IPS-11a (cell line): ENCODE measurements at regions not wholly inside any gene's neighbourhood (a gene's known extent, or its start where the extent isn't known, plus 50 kb on each side); places are given as distances from the start of the nearest gene placed in this dataset.

ENCODE experiments used
- H3K4me3 ChIP-seq: one replicate; pipeline ENCODE4 v1.5.1; 2013; ENCODE audit warnings: low read depth, low read length, control low read depth

DNA sequence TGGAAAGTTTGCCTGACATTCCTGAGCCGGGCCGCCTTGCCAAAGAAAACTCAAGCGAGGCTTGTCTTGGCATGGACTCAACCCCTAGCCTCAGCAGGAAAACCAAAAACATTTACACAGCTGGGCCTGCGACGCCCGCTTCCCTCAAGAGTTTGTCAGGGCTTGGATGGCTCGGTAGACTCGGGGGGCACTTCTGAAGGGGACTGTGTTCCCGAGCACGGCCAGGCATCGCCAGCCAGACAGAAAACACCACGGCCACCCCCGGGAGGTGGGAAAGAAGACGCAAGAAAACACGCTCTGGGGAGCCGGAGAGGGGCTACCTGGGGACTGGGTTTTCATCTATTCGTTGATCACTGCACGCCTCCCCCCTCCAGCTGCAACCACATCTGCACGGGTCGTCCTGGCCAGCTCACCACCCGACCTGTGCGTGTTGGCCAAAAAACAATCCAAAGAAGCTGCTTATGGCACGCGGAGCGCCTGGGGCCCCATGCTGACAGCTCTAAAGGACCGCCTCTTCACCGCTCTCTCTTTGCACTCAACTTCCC lies 380.7 kb downstream of the MN1 start:
- no peak overlapping the region for H3K4me3 ChIP-seq

GRCh38 chr22:27422442-27422841 lies 379.1 kb downstream of the MN1 start:
- H3K4me3 ChIP-seq = no peak overlapping the region

DNA sequence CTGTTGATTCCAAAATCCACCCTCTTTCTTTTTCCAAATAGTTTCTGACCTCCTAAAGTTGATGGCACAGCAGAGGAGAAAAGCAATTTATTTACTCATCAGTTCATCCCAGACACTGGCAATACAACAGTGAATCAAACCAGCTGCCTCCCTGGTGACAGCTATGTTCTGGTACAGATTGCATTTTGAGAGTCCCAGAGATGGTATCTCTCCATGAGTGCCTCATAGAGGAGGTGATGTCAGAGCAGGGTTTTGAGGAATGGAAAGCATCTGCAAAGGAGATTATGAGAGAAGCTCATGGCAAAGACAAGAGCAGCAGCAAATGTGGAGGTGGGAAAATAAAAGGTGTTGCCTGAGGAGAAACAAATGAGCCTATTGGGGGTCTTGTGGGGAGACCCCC lies 377.2 kb downstream of the MN1 start:
- no peak overlapping the region for H3K4me3 ChIP-seq

DNA sequence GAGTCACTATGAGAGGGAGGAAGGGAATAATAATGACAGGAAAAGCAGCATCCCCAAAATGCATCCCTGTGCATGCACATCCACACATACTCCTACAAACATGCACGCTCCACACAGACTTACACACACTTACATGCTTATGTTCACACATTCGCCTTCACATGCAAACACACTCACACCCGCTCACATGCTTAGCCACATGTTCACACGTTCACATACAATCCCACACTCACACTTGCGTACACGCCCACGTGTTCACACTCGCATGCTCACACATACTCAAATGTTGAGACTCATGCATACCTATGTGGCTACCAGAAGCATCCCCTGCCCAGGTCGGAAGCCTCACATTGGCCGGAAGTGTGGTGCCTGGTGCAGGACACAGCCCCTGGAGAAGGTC lies 372.1 kb downstream of the MN1 start:
- H3K4me3 ChIP-seq = no peak overlapping the region

DNA sequence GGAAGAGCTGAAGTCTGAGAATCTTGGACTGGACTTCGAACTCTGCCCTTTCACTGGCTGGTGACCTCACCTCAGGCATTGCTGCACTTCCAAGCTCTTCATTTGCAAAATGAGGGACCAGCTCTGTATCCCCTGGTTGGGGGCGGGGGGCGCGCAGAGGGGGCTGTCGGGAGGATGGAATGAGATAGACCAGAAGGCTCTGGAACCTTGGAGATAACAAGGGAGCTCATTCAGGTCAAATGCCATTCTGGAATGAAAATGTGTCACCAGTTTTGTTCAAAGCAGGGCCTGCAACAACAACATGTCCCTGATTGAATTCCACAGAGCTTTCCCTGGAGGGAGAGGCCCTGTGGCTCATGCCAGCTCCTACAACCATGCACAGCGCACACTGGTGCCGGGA lies 370.5 kb downstream of the MN1 start:
- no peak overlapping the region for H3K4me3 ChIP-seq

- H3K4me3 ChIP-seq = no peak overlapping the region
Observed at GRCh38 chr22:27431896-27432295, 369.7 kb downstream of the MN1 start.

DNA sequence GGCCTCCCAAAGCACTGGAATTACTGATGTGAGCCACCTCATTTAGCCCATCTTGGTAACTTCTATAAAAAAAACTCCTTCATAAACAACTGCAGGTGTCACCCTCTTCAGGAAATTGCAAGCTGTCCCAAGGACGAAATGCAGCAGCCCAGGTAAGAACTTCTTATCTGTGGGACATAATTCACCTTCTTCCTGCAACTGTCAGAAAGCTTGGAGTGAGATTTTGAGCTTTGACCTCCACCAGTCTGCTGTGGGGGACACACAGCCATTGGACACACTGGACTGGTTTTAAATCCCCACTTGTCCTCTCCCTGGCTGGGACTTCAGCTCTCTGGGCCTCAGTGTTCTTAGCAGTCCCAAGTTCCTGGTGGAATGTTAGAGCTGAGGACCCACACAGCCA lies 368.5 kb downstream of the MN1 start:
- H3K4me3 ChIP-seq = no peak overlapping the region

- no peak overlapping the region for H3K4me3 ChIP-seq
Observed at GRCh38 chr22:27433585-27434190, 367.9 kb downstream of the MN1 start.

DNA sequence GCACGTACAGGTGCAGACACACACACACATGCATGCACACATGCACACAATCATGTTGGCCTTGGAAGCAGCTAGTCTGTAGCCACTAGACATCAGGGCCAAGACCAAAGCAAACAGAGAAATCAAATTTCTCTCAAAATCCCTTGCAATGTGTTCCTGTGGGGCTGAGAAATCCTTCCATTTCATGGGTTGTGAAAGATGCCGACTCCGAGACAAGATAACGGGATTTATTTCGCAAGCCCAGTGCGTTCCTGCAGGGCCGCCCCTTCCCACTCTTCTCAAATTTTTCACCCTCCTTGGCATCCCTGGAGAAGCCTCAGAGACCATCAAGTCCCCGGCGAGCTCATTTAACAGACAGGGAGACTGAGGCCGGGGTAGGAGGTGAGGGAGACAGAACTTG lies 366.7 kb downstream of the MN1 start:
- H3K4me3 ChIP-seq = no peak overlapping the region

- H3K4me3 ChIP-seq = no peak overlapping the region
Observed at GRCh38 chr22:27435844-27436576, 365.5 kb downstream of the MN1 start.

DNA sequence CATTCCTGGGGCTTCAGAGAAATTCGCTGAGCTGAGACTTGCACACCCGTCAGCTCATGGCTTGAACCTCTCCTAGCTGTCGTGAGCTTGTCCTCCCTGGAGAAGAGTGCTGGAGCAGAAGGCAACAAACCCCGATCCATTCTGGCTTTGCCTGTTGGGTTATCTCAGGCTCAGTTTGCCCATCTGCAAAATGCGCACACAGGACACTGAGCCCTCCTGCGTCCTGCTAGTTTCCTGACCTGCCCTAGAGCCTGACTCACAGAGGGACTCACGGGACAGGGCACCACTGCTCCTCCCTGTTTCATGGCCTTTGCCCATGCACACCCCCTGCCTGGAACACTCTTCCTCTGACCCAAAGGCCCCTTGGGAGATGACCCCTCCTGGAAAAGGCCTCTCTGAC lies 365.0 kb downstream of the MN1 start:
- no peak overlapping the region for H3K4me3 ChIP-seq

DNA sequence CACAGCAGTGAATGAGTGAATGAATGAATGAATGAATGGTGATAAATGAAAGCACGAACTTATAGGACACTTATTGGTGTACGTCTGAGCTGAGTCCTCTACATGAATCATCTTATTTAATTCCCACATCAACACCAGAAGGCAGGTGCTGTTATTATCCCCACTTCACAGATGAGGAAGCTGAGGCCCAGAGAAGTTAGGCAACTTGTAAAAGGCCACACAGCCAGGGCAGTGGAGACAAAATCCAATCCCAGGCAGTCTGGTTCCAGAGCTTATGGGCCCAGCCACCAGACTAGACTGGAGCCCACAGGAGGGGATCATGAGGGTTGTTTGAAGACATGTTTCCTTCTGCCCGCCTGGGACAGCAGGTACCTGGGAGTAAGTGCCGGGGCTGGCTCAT lies 364.0 kb downstream of the MN1 start:
- H3K4me3 ChIP-seq = no peak overlapping the region

DNA sequence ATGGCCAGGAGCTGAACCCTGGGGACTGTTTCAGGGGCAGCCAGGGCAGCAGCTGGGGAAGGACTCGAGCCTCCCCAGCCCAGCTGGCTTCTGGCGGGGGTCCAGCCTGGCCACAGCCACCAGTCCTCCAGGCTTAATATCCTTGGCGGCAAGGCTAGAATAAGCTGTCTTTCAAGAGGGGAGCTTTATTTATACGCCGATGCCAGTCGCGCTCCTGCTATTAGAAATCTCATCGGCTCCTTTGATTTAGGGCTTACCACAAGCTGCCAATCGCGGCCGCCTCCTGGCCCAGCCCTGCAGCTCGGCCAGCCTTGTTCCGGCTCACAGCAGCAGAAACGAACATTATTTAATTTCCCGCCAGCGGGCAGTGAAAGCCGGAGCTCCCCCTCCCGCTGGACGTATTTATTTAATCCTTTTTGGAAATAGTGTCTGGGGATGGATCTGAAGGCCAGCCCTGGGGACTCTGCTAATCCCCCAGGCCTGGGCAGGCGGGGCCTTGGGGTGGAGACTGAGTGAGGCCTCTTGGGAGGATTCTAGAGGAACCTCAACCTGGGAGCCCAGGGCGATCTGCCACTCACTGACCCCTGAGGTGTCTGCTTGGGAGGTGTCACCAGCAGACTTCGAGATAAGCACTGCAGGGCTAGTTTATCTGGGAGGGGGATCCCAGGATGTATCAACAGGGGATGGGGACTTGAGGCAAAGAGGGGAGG lies 363.1 kb downstream of the MN1 start:
- H3K4me3 ChIP-seq = no peak overlapping the region

DNA sequence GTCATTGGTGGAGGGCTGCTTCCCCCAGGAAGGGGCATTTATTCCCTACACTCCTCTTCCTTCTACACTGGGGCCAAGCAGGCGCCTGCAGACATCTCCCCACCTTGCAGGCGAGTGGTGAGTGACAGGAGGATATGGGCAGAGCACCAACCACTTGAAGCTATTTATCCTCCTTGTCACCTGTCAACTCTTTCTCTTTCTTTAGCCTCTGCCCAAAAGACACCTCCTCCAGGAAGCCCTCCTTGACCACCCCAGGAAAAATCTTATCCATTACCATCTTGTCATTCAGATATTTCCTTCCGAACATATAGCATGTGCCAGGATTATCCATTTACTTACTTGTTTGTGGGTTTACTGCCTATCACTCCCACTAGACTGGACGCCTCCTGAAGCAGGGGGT lies 362.4 kb downstream of the MN1 start:
- H3K4me3 ChIP-seq = no peak overlapping the region

- no peak overlapping the region for H3K4me3 ChIP-seq
Observed at GRCh38 chr22:27440304-27440865, 361.2 kb downstream of the MN1 start.

- H3K4me3 ChIP-seq = no peak overlapping the region
Observed at GRCh38 chr22:27441706-27442475, 359.7 kb downstream of the MN1 start.

- no peak overlapping the region for H3K4me3 ChIP-seq
Observed at GRCh38 chr22:27443306-27443705, 358.2 kb downstream of the MN1 start.

DNA sequence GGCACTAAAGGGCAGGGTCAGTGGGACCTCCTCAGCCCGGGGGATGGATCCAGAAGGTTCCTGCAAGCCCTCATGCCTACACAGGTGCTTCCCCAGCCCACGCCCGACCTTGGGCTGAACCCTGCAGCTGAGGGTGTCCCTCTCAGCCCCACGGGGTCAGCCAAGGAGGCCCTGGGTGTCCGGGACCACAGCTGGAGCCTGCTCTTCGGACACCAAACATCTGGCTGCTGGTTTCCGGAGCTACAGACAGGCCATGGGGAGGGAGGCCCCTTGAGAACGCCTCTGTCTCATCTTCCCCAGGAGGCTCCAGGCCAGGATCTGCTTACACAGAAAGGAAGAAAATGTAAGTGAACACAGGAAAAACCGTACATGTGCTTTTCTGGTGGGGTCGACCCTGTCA lies 355.7 kb downstream of the MN1 start:
- no peak overlapping the region for H3K4me3 ChIP-seq

GRCh38 chr22:27447289-27447688 lies 354.3 kb downstream of the MN1 start:
- H3K4me3 ChIP-seq = no peak overlapping the region

GRCh38 chr22:27450448-27450847 lies 351.1 kb downstream of the MN1 start:
- H3K4me3 ChIP-seq = no peak overlapping the region

DNA sequence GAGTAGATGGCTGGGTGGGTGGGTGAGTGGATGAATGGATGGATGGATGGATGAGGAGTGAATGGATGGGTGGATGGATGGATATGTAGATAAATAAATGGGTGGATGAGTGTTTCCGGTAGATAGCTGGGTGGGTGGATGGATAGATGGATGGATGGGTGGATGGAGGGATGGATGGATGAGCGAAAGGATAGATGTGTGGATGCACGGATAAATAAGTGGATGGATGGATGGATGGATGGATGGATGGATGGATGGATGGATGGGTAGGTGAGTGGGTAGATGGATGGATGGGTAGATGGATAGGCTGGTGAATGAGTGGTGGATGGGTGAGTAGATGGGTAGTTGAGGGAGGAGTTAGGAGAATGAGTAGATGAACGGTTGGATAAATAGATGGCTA lies 349.3 kb downstream of the MN1 start:
- H3K4me3 ChIP-seq = no peak overlapping the region
